HEK293 (cell line): ENCODE measurements at regions not wholly inside any gene's neighbourhood (a gene's known extent, or its start where the extent isn't known, plus 50 kb on each side); places are given as distances from the start of the nearest gene placed in this dataset.

Experiments used
- CTCF ChIA-PET: fragments of 350-600 bp; formaldehyde crosslinking; extraction: SDS; loops from one replicate; lab custom pipeline; 2021; ENCODE audit warnings: antibody characterized with exemption; lab: Yijun Ruan, JAX
- POLR2A ChIA-PET: fragments of 300-600 bp; formaldehyde crosslinking; extraction: SDS; loops from one replicate; lab custom pipeline; 2020; ENCODE audit warnings: antibody characterized with exemption, inconsistent platforms; lab: Yijun Ruan, JAX
- H3K27ac ChIP-seq: fragments of 200-500 bp; sonication (Bioruptor generic); 2 replicates; pipeline ENCODE4 v1.5.1; 2014; ENCODE audit warnings: low read depth, low read length, control low read depth, inconsistent platforms; ENCODE audit errors: extremely low read depth
- H3K36me3 ChIP-seq, 2 experiments: fragments of 200-500 bp in 1 of 2; sonication (Bioruptor generic) in 1 of 2; 1 replicate in 1 of 2; 2 replicates in 1 of 2; pipeline ENCODE4 v1.5.1; 2014 to 2017; ENCODE audit warnings: inconsistent platforms in 2 of 2, low read length in 2 of 2; ENCODE audit not compliant: control insufficient read depth in 2 of 2, insufficient read depth in 1 of 2
- H3K4me1 ChIP-seq: fragments of 200-500 bp; sonication (Bioruptor generic); 2 replicates; pipeline ENCODE4 v1.5.1; 2014; ENCODE audit warnings: mild to moderate bottlenecking, low read length, inconsistent platforms; ENCODE audit not compliant: control insufficient read depth, insufficient read depth
- H3K4me3 ChIP-seq: 2 replicates; pipeline ENCODE4 v1.5.1; 2011; ENCODE audit warnings: low read depth, mild to moderate bottlenecking, control low read depth, low read length, moderate library complexity
- H3K9me3 ChIP-seq: fragments of 200-500 bp; sonication (Bioruptor generic); 2 replicates; pipeline ENCODE4 v1.5.1; 2014; ENCODE audit warnings: low read depth, low read length, inconsistent platforms; ENCODE audit not compliant: control insufficient read depth, insufficient read depth
- REPIN1 ChIP-seq: fragments of 450-650 bp; formaldehyde crosslinking; IDR thresholded peaks from 2 replicates; pipeline ENCODE4 v1.5.1; 2017; ENCODE audit warnings: missing biosample characterization, missing genetic modification characterization, low read depth
- TRIM28 ChIP-seq: IDR thresholded peaks from 2 replicates; pipeline ENCODE4 v1.6.1; 2011; ENCODE audit warnings: low read length, control low read depth, borderline replicate concordance
- ZFHX2 ChIP-seq: fragments of 450-650 bp; formaldehyde crosslinking; conservative IDR thresholded peaks from 2 replicates; pipeline ENCODE4 v1.5.1; 2016; ENCODE audit warnings: missing biosample characterization, missing genetic modification characterization
- ZFP41 ChIP-seq: fragments of 450-650 bp; formaldehyde crosslinking; IDR thresholded peaks from 2 replicates; pipeline ENCODE4 v1.5.1; 2016; ENCODE audit warnings: missing biosample characterization, missing genetic modification characterization, borderline replicate concordance
- ZFP69B ChIP-seq: fragments of 450-650 bp; formaldehyde crosslinking; IDR thresholded peaks from 2 replicates; pipeline ENCODE4 v1.5.1; 2016; ENCODE audit warnings: missing biosample characterization, missing genetic modification characterization
- ZNF132 ChIP-seq: fragments of 450-650 bp; formaldehyde crosslinking; IDR thresholded peaks from 2 replicates; pipeline ENCODE4 v1.5.1; 2017; ENCODE audit warnings: missing biosample characterization, missing genetic modification characterization, borderline replicate concordance
- ZNF133 ChIP-seq: fragments of 450-650 bp; formaldehyde crosslinking; IDR thresholded peaks from 2 replicates; pipeline ENCODE4 v1.5.1; 2016; ENCODE audit warnings: missing biosample characterization, missing genetic modification characterization
- ZNF16 ChIP-seq: fragments of 450-650 bp; formaldehyde crosslinking; IDR thresholded peaks from 2 replicates; pipeline ENCODE4 v1.5.1; 2016; ENCODE audit warnings: low read depth, missing biosample characterization, missing genetic modification characterization
- ZNF23 ChIP-seq: fragments of 450-650 bp; formaldehyde crosslinking; IDR thresholded peaks from 2 replicates; pipeline ENCODE4 v1.5.1; 2016; ENCODE audit warnings: missing biosample characterization, missing genetic modification characterization, borderline replicate concordance
- ZNF266 ChIP-seq: fragments of 450-650 bp; formaldehyde crosslinking; IDR thresholded peaks from 2 replicates; pipeline ENCODE4 v1.5.1; 2016; ENCODE audit warnings: missing biosample characterization, missing genetic modification characterization, low read depth
- ZNF274 ChIP-seq, 2 experiments: fragments of 200-500 bp in 1 of 2; fragments of 450-650 bp in 1 of 2; sonication (Bioruptor generic) in 1 of 2; formaldehyde crosslinking in 1 of 2; IDR thresholded peaks; 2 replicates each; pipeline versions ENCODE4 v1.5.1 to v1.6.1; 2014 to 2016; ENCODE audit warnings: borderline replicate concordance in 1 of 2, inconsistent platforms in 1 of 2, low read length in 1 of 2, missing biosample characterization in 1 of 2, missing genetic modification characterization in 1 of 2
- ZNF341 ChIP-seq: fragments of 450-650 bp; formaldehyde crosslinking; IDR thresholded peaks from 2 replicates; pipeline ENCODE4; 2016; ENCODE audit warnings: low read depth, missing biosample characterization, missing genetic modification characterization
- ZNF350 ChIP-seq: fragments of 450-650 bp; formaldehyde crosslinking; IDR thresholded peaks from 2 replicates; pipeline ENCODE4 v1.5.0; 2017; ENCODE audit warnings: missing biosample characterization, mild to moderate bottlenecking, missing genetic modification characterization
- ZNF37A ChIP-seq: fragments of 450-650 bp; IDR thresholded peaks from 2 replicates; pipeline ENCODE4 v1.5.1; 2018; ENCODE audit warnings: missing biosample characterization, missing genetic modification characterization
- ZNF423 ChIP-seq: fragments of 450-650 bp; formaldehyde crosslinking; IDR thresholded peaks from 2 replicates; pipeline ENCODE4 v1.5.1; 2016; ENCODE audit warnings: missing biosample characterization, missing genetic modification characterization
- ZNF571 ChIP-seq: fragments of 450-650 bp; formaldehyde crosslinking; IDR thresholded peaks from 2 replicates; pipeline ENCODE4 v1.5.0; 2017; ENCODE audit warnings: missing biosample characterization, missing genetic modification characterization
- ZNF596 ChIP-seq: fragments of 450-650 bp; IDR thresholded peaks from 2 replicates; pipeline ENCODE4 v1.5.0; 2018; ENCODE audit warnings: missing biosample characterization, mild to moderate bottlenecking, missing genetic modification characterization, moderate library complexity
- ZNF623 ChIP-seq: fragments of 450-650 bp; formaldehyde crosslinking; IDR thresholded peaks from 2 replicates; pipeline ENCODE4 v1.5.1; 2016; ENCODE audit warnings: missing biosample characterization, missing genetic modification characterization
- ZNF629 ChIP-seq: fragments of 450-650 bp; formaldehyde crosslinking; IDR thresholded peaks from 2 replicates; pipeline ENCODE4 v1.5.1; 2017; ENCODE audit warnings: missing biosample characterization, missing genetic modification characterization
- ZNF654 ChIP-seq: fragments of 450-650 bp; formaldehyde crosslinking; IDR thresholded peaks from 2 replicates; pipeline ENCODE4 v1.5.1; 2016; ENCODE audit warnings: low read depth, missing biosample characterization, missing genetic modification characterization
- ZNF707 ChIP-seq: fragments of 450-650 bp; formaldehyde crosslinking; IDR thresholded peaks from 2 replicates; pipeline ENCODE4 v1.5.1; 2016; ENCODE audit warnings: missing biosample characterization, missing genetic modification characterization
- TF ChIP-seq, protein P1 (sequence below): sonication (generic); formaldehyde crosslinking; IDR thresholded peaks from 2 replicates; pipeline ENCODE4 v1.8.1; 2022; ENCODE audit warnings: mild to moderate bottlenecking, moderate library complexity, missing genetic modification reagents
- TF ChIP-seq, protein P2 (sequence below): fragments of 450-650 bp; formaldehyde crosslinking; IDR thresholded peaks from 2 replicates; pipeline ENCODE4 v1.5.1; 2017; ENCODE audit warnings: missing biosample characterization, mild to moderate bottlenecking, missing genetic modification characterization, moderate library complexity
- TF ChIP-seq, protein P3 (sequence below): fragments of 450-650 bp; formaldehyde crosslinking; IDR thresholded peaks from 2 replicates; pipeline ENCODE4 v1.5.1; 2016; ENCODE audit warnings: missing biosample characterization, missing genetic modification characterization
- TF ChIP-seq, protein P4 (sequence below): fragments of 450-650 bp; formaldehyde crosslinking; IDR thresholded peaks from 2 replicates; pipeline ENCODE4 v1.5.1; 2017; ENCODE audit warnings: missing biosample characterization, missing genetic modification characterization
- TF ChIP-seq, protein P5 (sequence below): fragments of 450-650 bp; formaldehyde crosslinking; IDR thresholded peaks from 2 replicates; pipeline ENCODE4 v1.5.1; 2016; ENCODE audit warnings: missing biosample characterization, missing genetic modification characterization

DNA sequence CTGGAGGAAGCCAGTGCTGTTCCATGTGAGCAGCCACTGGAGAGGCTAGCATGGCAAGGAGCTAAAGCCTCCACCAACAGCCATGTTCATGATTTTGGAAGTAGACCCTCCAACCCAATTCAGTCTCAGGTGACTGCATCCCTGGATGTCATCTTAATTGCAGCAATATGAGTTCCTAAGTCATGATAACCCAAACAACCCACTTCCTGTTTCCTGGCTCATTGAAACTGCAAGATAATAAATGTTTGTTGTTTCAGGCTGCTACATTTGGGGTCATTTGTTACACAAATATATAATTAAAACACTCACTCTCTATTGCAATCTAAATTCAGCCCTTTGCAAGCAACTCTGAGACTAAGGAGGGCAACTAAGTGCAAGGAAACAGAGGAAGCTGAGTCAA lies 62.4 kb upstream of the SLC24A5 start (continued):
- TF ChIP-seq ZNF629 (tag by site-specific recombination) (no peak), ZNF274 (IDR thresholded peaks at IDR 0.05; ENCODE audit: low read length) (no peak), ZNF274 (tag by site-specific recombination; IDR thresholded peaks at IDR 0.05; ENCODE audit: borderline replicate concordance) (no peak), ZNF266 (tag by site-specific recombination) (no peak), ZNF16 (tag by site-specific recombination) (no peak)
- TF ChIP-seq, protein P1, sequence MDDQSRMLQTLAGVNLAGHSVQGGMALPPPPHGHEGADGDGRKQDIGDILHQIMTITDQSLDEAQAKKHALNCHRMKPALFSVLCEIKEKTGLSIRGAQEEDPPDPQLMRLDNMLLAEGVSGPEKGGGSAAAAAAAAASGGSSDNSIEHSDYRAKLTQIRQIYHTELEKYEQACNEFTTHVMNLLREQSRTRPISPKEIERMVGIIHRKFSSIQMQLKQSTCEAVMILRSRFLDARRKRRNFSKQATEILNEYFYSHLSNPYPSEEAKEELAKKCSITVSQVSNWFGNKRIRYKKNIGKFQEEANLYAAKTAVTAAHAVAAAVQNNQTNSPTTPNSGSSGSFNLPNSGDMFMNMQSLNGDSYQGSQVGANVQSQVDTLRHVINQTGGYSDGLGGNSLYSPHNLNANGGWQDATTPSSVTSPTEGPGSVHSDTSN (CRISPR knock-in tag), result no peak

DNA sequence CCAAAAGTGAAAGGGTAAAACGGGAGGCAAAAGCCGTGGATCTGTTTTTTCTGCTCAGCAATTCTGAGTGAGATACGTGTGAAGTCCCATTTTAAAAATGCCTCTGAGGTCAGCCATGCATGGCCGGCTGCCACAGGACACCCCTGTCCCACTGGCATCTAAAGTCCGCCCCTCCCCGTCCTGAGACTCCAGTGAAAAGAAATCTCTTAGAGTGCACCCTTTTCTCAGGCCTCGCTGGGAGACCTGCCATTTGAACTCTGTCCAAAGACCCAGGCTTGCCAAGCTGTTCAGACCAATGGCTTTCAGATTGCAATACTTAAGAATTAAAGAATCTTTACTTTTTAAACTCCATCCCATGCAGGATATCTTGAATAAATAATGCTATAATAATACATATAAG lies 61.0 kb upstream of the SLC24A5 start:
- Histone ChIP-seq H3K27ac (no peak overlapping the region), H3K9me3 (no peaks in the 10 kb centered on the region), H3K4me3 (no peak overlapping the region), H3K4me1 (peaks cover 6% of the 10 kb centered on the region; the same call in 1 of the 2 replicates), H3K36me3 (no peaks in the 10 kb centered on the region)
- CTCF ChIA-PET, result no interaction called here
- POLR2A ChIA-PET, result no interaction called here
- no peak for TF ChIP-seq ZNF133
- TF ChIP-seq, protein P2, sequence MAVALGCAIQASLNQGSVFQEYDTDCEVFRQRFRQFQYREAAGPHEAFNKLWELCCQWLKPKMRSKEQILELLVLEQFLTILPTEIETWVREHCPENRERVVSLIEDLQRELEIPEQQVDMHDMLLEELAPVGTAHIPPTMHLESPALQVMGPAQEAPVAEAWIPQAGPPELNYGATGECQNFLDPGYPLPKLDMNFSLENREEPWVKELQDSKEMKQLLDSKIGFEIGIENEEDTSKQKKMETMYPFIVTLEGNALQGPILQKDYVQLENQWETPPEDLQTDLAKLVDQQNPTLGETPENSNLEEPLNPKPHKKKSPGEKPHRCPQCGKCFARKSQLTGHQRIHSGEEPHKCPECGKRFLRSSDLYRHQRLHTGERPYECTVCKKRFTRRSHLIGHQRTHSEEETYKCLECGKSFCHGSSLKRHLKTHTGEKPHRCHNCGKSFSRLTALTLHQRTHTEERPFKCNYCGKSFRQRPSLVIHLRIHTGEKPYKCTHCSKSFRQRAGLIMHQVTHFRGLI (tag by site-specific recombination), result no peak
- no peak for TF ChIP-seq ZNF596 (tag by site-specific recombination)
- no peak for TF ChIP-seq TRIM28
- TF ChIP-seq, protein P3, sequence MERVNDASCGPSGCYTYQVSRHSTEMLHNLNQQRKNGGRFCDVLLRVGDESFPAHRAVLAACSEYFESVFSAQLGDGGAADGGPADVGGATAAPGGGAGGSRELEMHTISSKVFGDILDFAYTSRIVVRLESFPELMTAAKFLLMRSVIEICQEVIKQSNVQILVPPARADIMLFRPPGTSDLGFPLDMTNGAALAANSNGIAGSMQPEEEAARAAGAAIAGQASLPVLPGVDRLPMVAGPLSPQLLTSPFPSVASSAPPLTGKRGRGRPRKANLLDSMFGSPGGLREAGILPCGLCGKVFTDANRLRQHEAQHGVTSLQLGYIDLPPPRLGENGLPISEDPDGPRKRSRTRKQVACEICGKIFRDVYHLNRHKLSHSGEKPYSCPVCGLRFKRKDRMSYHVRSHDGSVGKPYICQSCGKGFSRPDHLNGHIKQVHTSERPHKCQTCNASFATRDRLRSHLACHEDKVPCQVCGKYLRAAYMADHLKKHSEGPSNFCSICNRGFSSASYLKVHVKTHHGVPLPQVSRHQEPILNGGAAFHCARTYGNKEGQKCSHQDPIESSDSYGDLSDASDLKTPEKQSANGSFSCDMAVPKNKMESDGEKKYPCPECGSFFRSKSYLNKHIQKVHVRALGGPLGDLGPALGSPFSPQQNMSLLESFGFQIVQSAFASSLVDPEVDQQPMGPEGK (tag by site-specific recombination), result no peak
- no peak for TF ChIP-seq ZNF350 (tag by site-specific recombination)
- no peak for TF ChIP-seq ZFP69B (tag by site-specific recombination)
- TF ChIP-seq, protein P4, sequence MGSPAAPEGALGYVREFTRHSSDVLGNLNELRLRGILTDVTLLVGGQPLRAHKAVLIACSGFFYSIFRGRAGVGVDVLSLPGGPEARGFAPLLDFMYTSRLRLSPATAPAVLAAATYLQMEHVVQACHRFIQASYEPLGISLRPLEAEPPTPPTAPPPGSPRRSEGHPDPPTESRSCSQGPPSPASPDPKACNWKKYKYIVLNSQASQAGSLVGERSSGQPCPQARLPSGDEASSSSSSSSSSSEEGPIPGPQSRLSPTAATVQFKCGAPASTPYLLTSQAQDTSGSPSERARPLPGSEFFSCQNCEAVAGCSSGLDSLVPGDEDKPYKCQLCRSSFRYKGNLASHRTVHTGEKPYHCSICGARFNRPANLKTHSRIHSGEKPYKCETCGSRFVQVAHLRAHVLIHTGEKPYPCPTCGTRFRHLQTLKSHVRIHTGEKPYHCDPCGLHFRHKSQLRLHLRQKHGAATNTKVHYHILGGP, result no peak

DNA sequence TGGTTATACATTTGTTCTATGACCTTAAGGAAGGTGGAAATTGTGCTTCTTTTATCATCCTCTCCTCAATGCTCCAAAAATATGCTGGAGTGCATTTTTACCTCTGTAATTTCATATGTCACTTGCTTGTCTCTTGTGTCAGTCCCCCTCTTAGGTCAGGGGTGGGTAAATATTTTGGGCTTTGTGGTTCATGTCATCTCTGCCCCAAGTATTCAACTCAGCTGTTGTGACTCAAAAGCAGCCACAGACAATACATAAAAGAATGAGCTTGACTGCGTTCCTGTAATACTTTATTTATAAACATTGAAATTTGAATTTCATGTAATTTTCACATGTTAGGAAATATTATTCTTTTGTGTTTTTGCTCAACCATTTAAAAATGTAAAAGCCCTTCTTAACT lies 60.4 kb upstream of the SLC24A5 start:
- ChIA-PET POLR2A (no interaction called here), CTCF (no interaction called here)
- Histone ChIP-seq H3K4me1 (peaks cover 6% of the 10 kb centered on the region; the same call in 1 of the 2 replicates), H3K4me3 (no peak overlapping the region), H3K9me3 (no peaks in the 10 kb centered on the region), H3K27ac (no peak overlapping the region), H3K36me3 (no peaks in the 10 kb centered on the region)
- TF ChIP-seq, protein P5, sequence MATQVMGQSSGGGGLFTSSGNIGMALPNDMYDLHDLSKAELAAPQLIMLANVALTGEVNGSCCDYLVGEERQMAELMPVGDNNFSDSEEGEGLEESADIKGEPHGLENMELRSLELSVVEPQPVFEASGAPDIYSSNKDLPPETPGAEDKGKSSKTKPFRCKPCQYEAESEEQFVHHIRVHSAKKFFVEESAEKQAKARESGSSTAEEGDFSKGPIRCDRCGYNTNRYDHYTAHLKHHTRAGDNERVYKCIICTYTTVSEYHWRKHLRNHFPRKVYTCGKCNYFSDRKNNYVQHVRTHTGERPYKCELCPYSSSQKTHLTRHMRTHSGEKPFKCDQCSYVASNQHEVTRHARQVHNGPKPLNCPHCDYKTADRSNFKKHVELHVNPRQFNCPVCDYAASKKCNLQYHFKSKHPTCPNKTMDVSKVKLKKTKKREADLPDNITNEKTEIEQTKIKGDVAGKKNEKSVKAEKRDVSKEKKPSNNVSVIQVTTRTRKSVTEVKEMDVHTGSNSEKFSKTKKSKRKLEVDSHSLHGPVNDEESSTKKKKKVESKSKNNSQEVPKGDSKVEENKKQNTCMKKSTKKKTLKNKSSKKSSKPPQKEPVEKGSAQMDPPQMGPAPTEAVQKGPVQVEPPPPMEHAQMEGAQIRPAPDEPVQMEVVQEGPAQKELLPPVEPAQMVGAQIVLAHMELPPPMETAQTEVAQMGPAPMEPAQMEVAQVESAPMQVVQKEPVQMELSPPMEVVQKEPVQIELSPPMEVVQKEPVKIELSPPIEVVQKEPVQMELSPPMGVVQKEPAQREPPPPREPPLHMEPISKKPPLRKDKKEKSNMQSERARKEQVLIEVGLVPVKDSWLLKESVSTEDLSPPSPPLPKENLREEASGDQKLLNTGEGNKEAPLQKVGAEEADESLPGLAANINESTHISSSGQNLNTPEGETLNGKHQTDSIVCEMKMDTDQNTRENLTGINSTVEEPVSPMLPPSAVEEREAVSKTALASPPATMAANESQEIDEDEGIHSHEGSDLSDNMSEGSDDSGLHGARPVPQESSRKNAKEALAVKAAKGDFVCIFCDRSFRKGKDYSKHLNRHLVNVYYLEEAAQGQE (tag by site-specific recombination), result no peak
- TF ChIP-seq ZNF23 (no peak), ZNF132 (tag by site-specific recombination) (no peak), ZNF571 (no peak), ZNF707 (tag by site-specific recombination) (no peak), ZNF37A (tag by site-specific recombination) (no peak), ZNF654 (tag by site-specific recombination) (no peak), REPIN1 (tag by site-specific recombination) (no peak), ZNF623 (tag by site-specific recombination) (no peak), ZNF341 (tag by site-specific recombination) (no peak), ZFP41 (tag by site-specific recombination) (no peak), ZNF423 (tag by site-specific recombination) (no peak), ZFHX2 (tag by site-specific recombination) (no peak)
